Panc1 (cell line): ENCODE measurements at regions not wholly inside any gene's neighbourhood (a gene's known extent, or its start where the extent isn't known, plus 50 kb on each side); places are given as distances from the start of the nearest gene placed in this dataset.

Experiments
- POLR2AphosphoS5 ChIP-seq: IDR thresholded peaks from 2 replicates; pipeline ENCODE4 v1.6.1; 2012; ENCODE audit warnings: mild to moderate bottlenecking, low read depth, low read length, moderate library complexity
- SIN3A ChIP-seq: IDR thresholded peaks from 2 replicates; pipeline ENCODE4 v1.6.1; 2012; ENCODE audit warnings: low read depth, mild to moderate bottlenecking, low read length, moderate library complexity, borderline replicate concordance; ENCODE audit not compliant: insufficient read depth
- TF ChIP-seq, protein P1 (sequence below): fragments of 450-650 bp; IDR thresholded peaks from 2 replicates; pipeline ENCODE4 v1.5.1; 2017; ENCODE audit warnings: mild to moderate bottlenecking
- TF ChIP-seq, protein P2 (sequence below), 2 experiments: IDR thresholded peaks; 2 replicates each; pipeline ENCODE4 v1.6.1; 2011 to 2012; ENCODE audit warnings: low read depth in 2 of 2, control low read depth in 1 of 2, low read length in 1 of 2, mild to moderate bottlenecking in 1 of 2, moderate library complexity in 1 of 2; ENCODE audit not compliant: insufficient read depth in 1 of 2

DNA sequence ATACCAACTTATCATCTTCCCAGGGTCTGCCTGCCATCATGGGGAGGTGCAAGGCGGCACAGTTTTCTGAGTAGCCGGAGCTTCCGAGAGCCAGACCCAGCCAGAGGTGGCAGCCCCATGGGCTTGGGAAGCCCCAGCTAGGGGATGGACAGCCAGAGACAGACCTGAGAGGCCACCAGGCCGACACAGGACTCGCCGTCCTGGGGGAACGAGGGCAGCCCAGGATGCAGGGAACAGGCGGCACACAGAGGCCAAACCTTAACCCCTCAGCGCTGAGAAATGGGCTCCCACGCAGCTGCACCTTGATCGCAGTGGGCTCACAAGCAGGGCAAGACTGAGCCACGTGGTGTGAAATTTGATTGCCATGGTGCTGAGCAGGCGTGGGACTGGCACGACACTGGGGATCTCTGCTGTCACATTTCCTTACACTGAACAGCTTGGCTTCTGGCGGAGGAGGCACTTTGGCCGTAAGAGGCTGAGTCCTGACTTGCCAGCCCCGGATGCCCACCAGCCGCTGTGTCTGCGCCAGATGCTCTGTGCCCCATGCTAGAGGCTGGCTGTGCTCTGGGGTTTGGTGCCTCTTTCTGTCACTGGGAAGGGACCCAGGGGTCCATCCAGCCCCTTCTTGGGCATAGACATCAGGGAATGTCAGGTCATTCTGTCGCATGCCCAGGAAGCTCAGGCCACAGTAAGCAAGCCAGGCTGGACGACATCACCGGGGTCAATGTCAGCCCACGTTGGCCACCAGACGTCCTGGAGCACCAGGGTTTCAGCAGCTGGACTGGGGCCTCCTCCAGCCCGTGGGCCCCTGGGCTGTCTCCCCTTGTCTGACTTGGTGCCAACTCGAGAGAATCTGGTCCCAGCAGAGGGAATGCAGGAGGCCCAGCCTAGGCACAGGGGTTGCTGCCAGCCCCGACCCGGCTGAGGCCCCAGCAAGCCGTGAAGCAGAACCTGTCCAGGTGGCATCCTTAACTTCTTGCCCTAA lies 312.1 kb upstream of the MYT1L start:
- TF ChIP-seq, protein P1, sequence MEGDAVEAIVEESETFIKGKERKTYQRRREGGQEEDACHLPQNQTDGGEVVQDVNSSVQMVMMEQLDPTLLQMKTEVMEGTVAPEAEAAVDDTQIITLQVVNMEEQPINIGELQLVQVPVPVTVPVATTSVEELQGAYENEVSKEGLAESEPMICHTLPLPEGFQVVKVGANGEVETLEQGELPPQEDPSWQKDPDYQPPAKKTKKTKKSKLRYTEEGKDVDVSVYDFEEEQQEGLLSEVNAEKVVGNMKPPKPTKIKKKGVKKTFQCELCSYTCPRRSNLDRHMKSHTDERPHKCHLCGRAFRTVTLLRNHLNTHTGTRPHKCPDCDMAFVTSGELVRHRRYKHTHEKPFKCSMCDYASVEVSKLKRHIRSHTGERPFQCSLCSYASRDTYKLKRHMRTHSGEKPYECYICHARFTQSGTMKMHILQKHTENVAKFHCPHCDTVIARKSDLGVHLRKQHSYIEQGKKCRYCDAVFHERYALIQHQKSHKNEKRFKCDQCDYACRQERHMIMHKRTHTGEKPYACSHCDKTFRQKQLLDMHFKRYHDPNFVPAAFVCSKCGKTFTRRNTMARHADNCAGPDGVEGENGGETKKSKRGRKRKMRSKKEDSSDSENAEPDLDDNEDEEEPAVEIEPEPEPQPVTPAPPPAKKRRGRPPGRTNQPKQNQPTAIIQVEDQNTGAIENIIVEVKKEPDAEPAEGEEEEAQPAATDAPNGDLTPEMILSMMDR = no peak
- TF ChIP-seq, protein P2, sequence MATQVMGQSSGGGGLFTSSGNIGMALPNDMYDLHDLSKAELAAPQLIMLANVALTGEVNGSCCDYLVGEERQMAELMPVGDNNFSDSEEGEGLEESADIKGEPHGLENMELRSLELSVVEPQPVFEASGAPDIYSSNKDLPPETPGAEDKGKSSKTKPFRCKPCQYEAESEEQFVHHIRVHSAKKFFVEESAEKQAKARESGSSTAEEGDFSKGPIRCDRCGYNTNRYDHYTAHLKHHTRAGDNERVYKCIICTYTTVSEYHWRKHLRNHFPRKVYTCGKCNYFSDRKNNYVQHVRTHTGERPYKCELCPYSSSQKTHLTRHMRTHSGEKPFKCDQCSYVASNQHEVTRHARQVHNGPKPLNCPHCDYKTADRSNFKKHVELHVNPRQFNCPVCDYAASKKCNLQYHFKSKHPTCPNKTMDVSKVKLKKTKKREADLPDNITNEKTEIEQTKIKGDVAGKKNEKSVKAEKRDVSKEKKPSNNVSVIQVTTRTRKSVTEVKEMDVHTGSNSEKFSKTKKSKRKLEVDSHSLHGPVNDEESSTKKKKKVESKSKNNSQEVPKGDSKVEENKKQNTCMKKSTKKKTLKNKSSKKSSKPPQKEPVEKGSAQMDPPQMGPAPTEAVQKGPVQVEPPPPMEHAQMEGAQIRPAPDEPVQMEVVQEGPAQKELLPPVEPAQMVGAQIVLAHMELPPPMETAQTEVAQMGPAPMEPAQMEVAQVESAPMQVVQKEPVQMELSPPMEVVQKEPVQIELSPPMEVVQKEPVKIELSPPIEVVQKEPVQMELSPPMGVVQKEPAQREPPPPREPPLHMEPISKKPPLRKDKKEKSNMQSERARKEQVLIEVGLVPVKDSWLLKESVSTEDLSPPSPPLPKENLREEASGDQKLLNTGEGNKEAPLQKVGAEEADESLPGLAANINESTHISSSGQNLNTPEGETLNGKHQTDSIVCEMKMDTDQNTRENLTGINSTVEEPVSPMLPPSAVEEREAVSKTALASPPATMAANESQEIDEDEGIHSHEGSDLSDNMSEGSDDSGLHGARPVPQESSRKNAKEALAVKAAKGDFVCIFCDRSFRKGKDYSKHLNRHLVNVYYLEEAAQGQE (IDR thresholded peaks at IDR 0.05; ENCODE audit: insufficient read depth in 1 of 2, low read depth in 2 of 2, low read length in 1 of 2) = no peak
- TF ChIP-seq POLR2AphosphoS5 = no peak
- no peak for TF ChIP-seq SIN3A
